ENCODE measurements at regions not wholly inside any gene's neighbourhood (a gene's known extent, or its start where the extent isn't known, plus 50 kb on each side); places are given as distances from the start of the nearest gene placed in this dataset.

- TF ChIP-seq REST (IDR thresholded peaks at IDR 0.05; ENCODE audit: insufficient read depth in 1 of 2, low read depth in 2 of 2, low read length in 2 of 2) (no peak), TAF1 (IDR thresholded peaks at IDR 0.05; ENCODE audit: borderline replicate concordance, insufficient read depth, low read length) (no peak), FOXP2 (optimal IDR thresholded peaks at IDR 0.05; ENCODE audit: borderline replicate concordance, extremely low read depth, extremely low read length, insufficient read depth) (no peak), SIN3A (IDR thresholded peaks at IDR 0.05; ENCODE audit: borderline replicate concordance, insufficient read depth, low read length) (no peak), POLR2AphosphoS5 (IDR thresholded peaks at IDR 0.05; ENCODE audit: low read depth, low read length) (no peak)
Measured at GRCh38 chr17:5680766-5681165, 96.5 kb upstream of the NLRP1 start.

GRCh38 chr17:5683241-5683640, 98.9 kb upstream of the NLRP1 start:
- TF ChIP-seq FOXP2 (optimal IDR thresholded peaks at IDR 0.05; ENCODE audit: borderline replicate concordance, extremely low read depth, extremely low read length, insufficient read depth): no peak
- TF ChIP-seq SIN3A (IDR thresholded peaks at IDR 0.05; ENCODE audit: borderline replicate concordance, insufficient read depth, low read length): no peak
- TF ChIP-seq POLR2AphosphoS5 (IDR thresholded peaks at IDR 0.05; ENCODE audit: low read depth, low read length): no peak
- TF ChIP-seq TAF1 (IDR thresholded peaks at IDR 0.05; ENCODE audit: borderline replicate concordance, insufficient read depth, low read length): no peak
- no peak for TF ChIP-seq REST (IDR thresholded peaks at IDR 0.05; ENCODE audit: insufficient read depth in 1 of 2, low read depth in 2 of 2, low read length in 2 of 2)

GRCh38 chr17:5686074-5686635, 101.8 kb upstream of the NLRP1 start:
- TF ChIP-seq SIN3A (IDR thresholded peaks at IDR 0.05; ENCODE audit: borderline replicate concordance, insufficient read depth, low read length) (no peak), POLR2AphosphoS5 (IDR thresholded peaks at IDR 0.05; ENCODE audit: low read depth, low read length) (no peak)

DNA sequence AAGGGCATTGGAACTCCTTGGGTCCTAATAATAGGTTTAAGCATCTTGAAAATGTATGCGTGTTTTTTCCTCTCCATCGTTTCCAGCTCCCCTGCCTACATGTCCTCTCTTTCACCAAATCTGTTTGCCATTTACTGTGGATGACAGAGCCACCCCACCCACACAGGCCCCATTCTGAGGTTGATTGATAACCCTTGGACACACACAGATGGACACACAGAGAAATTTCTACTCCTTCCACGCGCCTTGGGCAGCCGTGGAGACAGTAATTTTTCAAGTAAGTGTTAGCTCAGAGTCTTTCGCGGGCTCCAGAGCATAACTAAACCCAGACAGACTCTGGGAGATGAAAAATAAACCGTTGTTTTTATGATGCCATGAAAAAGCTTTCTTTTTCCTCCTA, 103.3 kb upstream of the NLRP1 start:
- TF ChIP-seq SIN3A (IDR thresholded peaks at IDR 0.05; ENCODE audit: borderline replicate concordance, insufficient read depth, low read length): no peak
- TF ChIP-seq POLR2AphosphoS5 (IDR thresholded peaks at IDR 0.05; ENCODE audit: low read depth, low read length): no peak
- no peak for TF ChIP-seq TAF1 (IDR thresholded peaks at IDR 0.05; ENCODE audit: borderline replicate concordance, insufficient read depth, low read length)
- TF ChIP-seq FOXP2 (optimal IDR thresholded peaks at IDR 0.05; ENCODE audit: borderline replicate concordance, extremely low read depth, extremely low read length, insufficient read depth): no peak
- TF ChIP-seq REST (IDR thresholded peaks at IDR 0.05; ENCODE audit: insufficient read depth in 1 of 2, low read depth in 2 of 2, low read length in 2 of 2): no peak

GRCh38 chr17:5693821-5694220, 109.5 kb upstream of the NLRP1 start:
- TF ChIP-seq TAF1 (IDR thresholded peaks at IDR 0.05; ENCODE audit: borderline replicate concordance, insufficient read depth, low read length) (no peak), SIN3A (IDR thresholded peaks at IDR 0.05; ENCODE audit: borderline replicate concordance, insufficient read depth, low read length) (no peak), FOXP2 (optimal IDR thresholded peaks at IDR 0.05; ENCODE audit: borderline replicate concordance, extremely low read depth, extremely low read length, insufficient read depth) (no peak), REST (IDR thresholded peaks at IDR 0.05; ENCODE audit: insufficient read depth in 1 of 2, low read depth in 2 of 2, low read length in 2 of 2) (no peak), POLR2AphosphoS5 (IDR thresholded peaks at IDR 0.05; ENCODE audit: low read depth, low read length) (no peak)
